HEK293T (cell line): ENCODE measurements at regions not wholly inside any gene's neighbourhood (a gene's known extent, or its start where the extent isn't known, plus 50 kb on each side); places are given as distances from the start of the nearest gene placed in this dataset.

ENCODE experiments used
- CTCF ChIA-PET: fragments of 350-600 bp; formaldehyde crosslinking; extraction: SDS; loops from one replicate; lab custom pipeline; 2021; ENCODE audit warnings: antibody characterized with exemption, inconsistent platforms; lab: Yijun Ruan, JAX
- POLR2A ChIA-PET: fragments of 350-600 bp; formaldehyde crosslinking; extraction: SDS; loops from one replicate; lab custom pipeline; 2020; ENCODE audit warnings: antibody characterized with exemption, inconsistent platforms; lab: Yijun Ruan, JAX
- DNase-seq: peaks from one replicate; pipeline ENCODE4 v3.0.0; 2012; ENCODE audit warnings: mixed read lengths; ENCODE audit errors: extremely low spot score
- ARNT ChIP-seq: fragments of 450-650 bp; IDR thresholded peaks from 2 replicates; pipeline ENCODE4 v1.6.1; 2017; ENCODE audit warnings: mild to moderate bottlenecking
- BHLHE40 ChIP-seq: fragments of 450-650 bp; IDR thresholded peaks from 2 replicates; pipeline ENCODE4 v1.6.1; 2016; ENCODE audit warnings: mild to moderate bottlenecking, moderate library complexity, borderline replicate concordance
- CTBP1 ChIP-seq: fragments of 450-650 bp; IDR thresholded peaks from 2 replicates; pipeline ENCODE4 v1.6.1; 2016; ENCODE audit warnings: borderline replicate concordance
- ELF4 ChIP-seq: fragments of 450-650 bp; IDR thresholded peaks from 2 replicates; pipeline ENCODE4 v1.6.1; 2017; ENCODE audit warnings: antibody characterized with exemption
- FOXA1 ChIP-seq: fragments of 450-650 bp; IDR thresholded peaks from 2 replicates; pipeline ENCODE4 v1.6.1; 2016; ENCODE audit warnings: mild to moderate bottlenecking
- FOXK2 ChIP-seq: fragments of 450-650 bp; IDR thresholded peaks from 2 replicates; pipeline ENCODE4 v1.6.1; 2016; ENCODE audit warnings: mild to moderate bottlenecking
- FOXM1 ChIP-seq: fragments of 450-650 bp; IDR thresholded peaks from 2 replicates; pipeline ENCODE4 v1.6.1; 2017; ENCODE audit warnings: mild to moderate bottlenecking, borderline replicate concordance
- HDGF ChIP-seq: fragments of 450-650 bp; IDR thresholded peaks from 2 replicates; pipeline ENCODE4 v1.6.1; 2017; ENCODE audit warnings: antibody characterized with exemption, borderline replicate concordance
- L3MBTL2 ChIP-seq: fragments of 450-650 bp; conservative IDR thresholded peaks from 2 replicates; pipeline ENCODE4 v1.6.1; 2016; ENCODE audit warnings: mild to moderate bottlenecking
- LEF1 ChIP-seq: fragments of 450-650 bp; IDR thresholded peaks from 2 replicates; pipeline ENCODE4 v1.6.1; 2017; ENCODE audit warnings: mild to moderate bottlenecking, borderline replicate concordance
- NFRKB ChIP-seq: fragments of 450-650 bp; IDR thresholded peaks from 2 replicates; pipeline ENCODE4 v1.6.1; 2016; ENCODE audit warnings: mild to moderate bottlenecking, moderate library complexity
- PKNOX1 ChIP-seq: fragments of 450-650 bp; IDR thresholded peaks from 2 replicates; pipeline ENCODE4 v1.6.1; 2016
- SP1 ChIP-seq: fragments of 450-650 bp; IDR thresholded peaks from 2 replicates; pipeline ENCODE4 v1.6.1; 2017
- SUZ12 ChIP-seq: fragments of 450-650 bp; IDR thresholded peaks from 2 replicates; pipeline ENCODE4 v1.6.1; 2016; ENCODE audit warnings: mild to moderate bottlenecking
- TARDBP ChIP-seq: fragments of 450-650 bp; IDR thresholded peaks from 2 replicates; pipeline ENCODE4 v1.6.1; 2016
- ZNF384 ChIP-seq: fragments of 450-650 bp; IDR thresholded peaks from 2 replicates; pipeline ENCODE4 v1.6.1; 2016

- TF ChIP-seq FOXM1 (no peak), CTBP1 (no peak), NFRKB (no peak), BHLHE40 (no peak), HDGF (no peak), FOXK2 (no peak), L3MBTL2 (no peak), ZNF384 (no peak), ELF4 (no peak), SUZ12 (no peak), PKNOX1 (no peak), LEF1 (no peak), ARNT (no peak), FOXA1 (no peak), TARDBP (no peak), SP1 (no peak)
Observed at GRCh38 chr1:199167460-199167859, 528.6 kb downstream of the PTPRC start.

GRCh38 chr1:199168888-199169585 lies 530.2 kb downstream of the PTPRC start:
- ChIA-PET POLR2A (no interaction called here), CTCF (no interaction called here)
- no peak for TF ChIP-seq PKNOX1
- no peak for TF ChIP-seq CTBP1
- TF ChIP-seq ZNF384: no peak
- TF ChIP-seq HDGF: no peak
- no peak for TF ChIP-seq ARNT
- no peak for TF ChIP-seq LEF1
- no peak for TF ChIP-seq NFRKB
- no peak for TF ChIP-seq FOXK2
- TF ChIP-seq SUZ12: no peak
- TF ChIP-seq FOXA1: no peak
- TF ChIP-seq TARDBP: no peak
- TF ChIP-seq ELF4: no peak
- no peak for TF ChIP-seq BHLHE40
- TF ChIP-seq FOXM1: no peak
- TF ChIP-seq L3MBTL2: no peak
- TF ChIP-seq SP1: no peak
- DNase-seq: no peak

More at GRCh38 chr1:199167460-199167859, 528.6 kb downstream of the PTPRC start:
- no peak for DNase-seq
- ChIA-PET CTCF (no interaction called here), POLR2A (no interaction called here)

- no peak for DNase-seq
- ChIA-PET CTCF (no interaction called here), POLR2A (no interaction called here)
- no peak for TF ChIP-seq SUZ12
- no peak for TF ChIP-seq ELF4
- TF ChIP-seq ARNT: no peak
- no peak for TF ChIP-seq FOXM1
- TF ChIP-seq L3MBTL2: no peak
- TF ChIP-seq SP1: no peak
- no peak for TF ChIP-seq ZNF384
- no peak for TF ChIP-seq LEF1
Observed at GRCh38 chr1:199170711-199171110, 531.9 kb downstream of the PTPRC start.

- POLR2A ChIA-PET: no interaction called here
- TF ChIP-seq PKNOX1: no peak
- no peak for TF ChIP-seq HDGF
- TF ChIP-seq ELF4: no peak
- TF ChIP-seq TARDBP: no peak
- no peak for TF ChIP-seq NFRKB
- no peak for TF ChIP-seq FOXM1
- TF ChIP-seq SP1: no peak
- no peak for TF ChIP-seq FOXK2
- TF ChIP-seq L3MBTL2: no peak
- TF ChIP-seq ZNF384: no peak
- TF ChIP-seq BHLHE40: no peak
- no peak for TF ChIP-seq LEF1
- no peak for TF ChIP-seq CTBP1
- no peak for TF ChIP-seq FOXA1
- no peak for TF ChIP-seq ARNT
- DNase-seq: no peak
- CTCF ChIA-PET: no interaction called here
Observed at GRCh38 chr1:199172171-199173124, 533.6 kb downstream of the PTPRC start.

- no peak for DNase-seq
- TF ChIP-seq PKNOX1 (no peak), SUZ12 (no peak), FOXK2 (no peak), TARDBP (no peak), L3MBTL2 (no peak), ELF4 (no peak)
- CTCF ChIA-PET: interaction anchor here (0.6 kb wide), 1 partner anchor 153 kb away, joined by 3 read pairs; no protein-coding TSS in a partner anchor
- POLR2A ChIA-PET: no interaction called here
Observed at GRCh38 chr1:199173356-199173755, 534.5 kb downstream of the PTPRC start.
